ENCODE measurements at regions not wholly inside any gene's neighbourhood (a gene's known extent, or its start where the extent isn't known, plus 50 kb on each side); places are given as distances from the start of the nearest gene placed in this dataset.

GRCh38 chr3:194838236-194838635 lies 152.6 kb downstream of the FAM43A start:
- no peak for DNase-seq

GRCh38 chr3:194840661-194841514 lies 155.2 kb downstream of the FAM43A start:
- DNase-seq = no peak

GRCh38 chr3:194841515-194841841 lies 155.8 kb downstream of the FAM43A start:
- no peak for DNase-seq

GRCh38 chr3:194843556-194843955 lies 157.9 kb downstream of the FAM43A start:
- DNase-seq = no peak

- DNase-seq = no peak
Measured at GRCh38 chr3:194844046-194844445, 158.4 kb downstream of the FAM43A start.

GRCh38 chr3:194849166-194849875 lies 163.6 kb downstream of the FAM43A start:
- DNase-seq = no peak

GRCh38 chr3:194851254-194851653 lies 165.6 kb downstream of the FAM43A start:
- DNase-seq = no peak

GRCh38 chr3:194851941-194852340 lies 166.3 kb downstream of the FAM43A start:
- DNase-seq = no peak

GRCh38 chr3:194852345-194852744 lies 166.7 kb downstream of the FAM43A start:
- no peak for DNase-seq

- DNase-seq = no peak
Measured at GRCh38 chr3:194852831-194853508, 167.3 kb downstream of the FAM43A start.

GRCh38 chr3:194854206-194854605 lies 168.5 kb downstream of the FAM43A start:
- DNase-seq = no peak

- no peak for DNase-seq
Measured at GRCh38 chr3:194854659-194855390, 169.1 kb downstream of the FAM43A start.

- DNase-seq = no peak
Measured at GRCh38 chr3:194856296-194856695, 170.6 kb downstream of the FAM43A start.

GRCh38 chr3:194857469-194858113 lies 171.9 kb downstream of the FAM43A start:
- DNase-seq = no peak

GRCh38 chr3:194858382-194858781 lies 172.7 kb downstream of the FAM43A start:
- DNase-seq = no peak

- DNase-seq = no peak
Measured at GRCh38 chr3:194860725-194861124, 175.0 kb downstream of the FAM43A start.

GRCh38 chr3:194861375-194861774 lies 175.7 kb downstream of the FAM43A start:
- no peak for DNase-seq

GRCh38 chr3:194865061-194865460 lies 179.4 kb downstream of the FAM43A start:
- no peak for DNase-seq

- DNase-seq = no peak
Measured at GRCh38 chr3:194865615-194866014, 179.9 kb downstream of the FAM43A start.

GRCh38 chr3:194866236-194866635 lies 180.6 kb downstream of the FAM43A start:
- no peak for DNase-seq

GRCh38 chr3:194867270-194867983 lies 181.7 kb downstream of the FAM43A start:
- no peak for DNase-seq

- no peak for DNase-seq
Measured at GRCh38 chr3:194868831-194869230, 183.1 kb downstream of the FAM43A start.
